ENCODE measurements at regions not wholly inside any gene's neighbourhood (a gene's known extent, or its start where the extent isn't known, plus 50 kb on each side); places are given as distances from the start of the nearest gene placed in this dataset.

GRCh38 chr3:46098319-46098761 is 71.1 kb upstream of the XCR1 start:
- no peak for TF ChIP-seq CTCF (IDR thresholded peaks at IDR 0.05; ENCODE audit: insufficient read depth, low read length, severe bottlenecking)
- peak; percentile 44 for DNase-seq (ENCODE audit: low read depth)
- Histone ChIP-seq H3K36me3 (ENCODE audit: control insufficient read depth, insufficient read depth, low read length) (no peaks in the 10 kb centered on the region), H3K4me3 (ENCODE audit: low read depth, low read length) (no peak overlapping the region), H3K27me3 (ENCODE audit: control insufficient read depth, insufficient read depth, low read length) (no peaks in the 10 kb centered on the region)
- no peak for FAIRE-seq

DNA sequence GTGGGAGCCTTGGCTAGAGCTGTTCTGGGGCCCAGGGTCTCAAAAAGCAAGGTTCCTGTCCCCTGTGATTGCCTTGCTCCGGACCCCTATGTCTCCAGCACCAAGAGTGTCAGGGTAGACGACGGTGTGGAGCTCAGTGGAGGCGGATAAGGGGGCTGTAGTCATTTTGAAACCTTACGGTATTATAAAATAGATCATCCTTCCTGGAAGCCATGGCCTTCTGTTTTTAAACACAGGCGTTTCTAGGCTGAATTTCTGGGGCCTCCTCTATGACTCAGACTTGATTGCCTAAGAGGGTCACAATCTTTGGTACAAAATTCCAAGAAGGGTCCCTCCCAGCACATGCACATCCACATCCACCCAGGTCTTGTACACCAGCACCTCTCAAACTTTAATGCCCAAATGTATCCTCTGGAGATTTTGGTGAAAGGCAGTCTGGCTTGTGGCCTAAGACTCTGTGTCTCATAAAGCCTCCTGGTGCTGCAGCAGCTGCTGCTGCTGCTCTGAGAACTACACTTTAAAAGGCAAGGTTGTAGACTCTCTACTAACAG is 70.5 kb upstream of the XCR1 start:
- FAIRE-seq (no peak), DNase-seq (ENCODE audit: low read depth) (no peak)
- H3K36me3 ChIP-seq (ENCODE audit: control insufficient read depth, insufficient read depth, low read length), result no peaks in the 10 kb centered on the region
- no peaks in the 10 kb centered on the region for H3K27me3 ChIP-seq (ENCODE audit: control insufficient read depth, insufficient read depth, low read length)
- H3K4me3 ChIP-seq (ENCODE audit: low read depth, low read length), result no peak overlapping the region
- no peak for TF ChIP-seq CTCF (IDR thresholded peaks at IDR 0.05; ENCODE audit: insufficient read depth, low read length, severe bottlenecking)

GRCh38 chr3:46096781-46097180 is 69.5 kb upstream of the XCR1 start:
- Histone ChIP-seq H3K4me3 (ENCODE audit: low read depth, low read length) (no peak overlapping the region), H3K36me3 (ENCODE audit: control insufficient read depth, insufficient read depth, low read length) (no peaks in the 10 kb centered on the region), H3K27me3 (ENCODE audit: control insufficient read depth, insufficient read depth, low read length) (no peaks in the 10 kb centered on the region)
- no peak for TF ChIP-seq CTCF (IDR thresholded peaks at IDR 0.05; ENCODE audit: insufficient read depth, low read length, severe bottlenecking)
- DNase-seq (ENCODE audit: low read depth), result no peak
- no peak for FAIRE-seq

DNA sequence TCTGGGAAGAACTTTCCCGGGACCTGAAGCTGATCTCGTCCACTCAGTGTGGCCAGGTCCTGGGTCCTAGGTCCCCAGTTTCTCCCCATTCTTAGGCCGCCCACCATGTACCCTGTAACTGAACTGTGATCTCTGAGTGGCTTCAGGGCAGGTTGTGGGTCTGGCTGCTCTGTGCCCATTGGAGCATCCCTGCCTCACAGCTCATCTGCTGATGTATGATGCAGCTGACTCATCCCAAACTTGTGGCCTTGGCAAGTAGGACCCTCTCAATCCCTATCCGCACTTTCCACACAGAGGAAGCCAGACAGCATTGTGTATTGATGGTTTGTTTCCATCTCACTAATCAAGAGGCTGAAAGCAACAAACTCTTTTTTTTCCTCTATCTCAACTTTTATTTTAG is 69.1 kb upstream of the XCR1 start:
- Histone ChIP-seq H3K36me3 (ENCODE audit: control insufficient read depth, insufficient read depth, low read length) (no peaks in the 10 kb centered on the region), H3K27me3 (ENCODE audit: control insufficient read depth, insufficient read depth, low read length) (no peaks in the 10 kb centered on the region), H3K4me3 (ENCODE audit: low read depth, low read length) (no peak overlapping the region)
- FAIRE-seq (no peak), DNase-seq (ENCODE audit: low read depth) (no peak)
- no peak for TF ChIP-seq CTCF (IDR thresholded peaks at IDR 0.05; ENCODE audit: insufficient read depth, low read length, severe bottlenecking)

GRCh38 chr3:46095307-46095706 is 68.0 kb upstream of the XCR1 start:
- FAIRE-seq, result no peak
- TF ChIP-seq CTCF (IDR thresholded peaks at IDR 0.05; ENCODE audit: insufficient read depth, low read length, severe bottlenecking), result no peak
- Histone ChIP-seq H3K36me3 (ENCODE audit: control insufficient read depth, insufficient read depth, low read length) (no peaks in the 10 kb centered on the region), H3K4me3 (ENCODE audit: low read depth, low read length) (no peak overlapping the region), H3K27me3 (ENCODE audit: control insufficient read depth, insufficient read depth, low read length) (no peaks in the 10 kb centered on the region)
- no peak for DNase-seq (ENCODE audit: low read depth)

DNA sequence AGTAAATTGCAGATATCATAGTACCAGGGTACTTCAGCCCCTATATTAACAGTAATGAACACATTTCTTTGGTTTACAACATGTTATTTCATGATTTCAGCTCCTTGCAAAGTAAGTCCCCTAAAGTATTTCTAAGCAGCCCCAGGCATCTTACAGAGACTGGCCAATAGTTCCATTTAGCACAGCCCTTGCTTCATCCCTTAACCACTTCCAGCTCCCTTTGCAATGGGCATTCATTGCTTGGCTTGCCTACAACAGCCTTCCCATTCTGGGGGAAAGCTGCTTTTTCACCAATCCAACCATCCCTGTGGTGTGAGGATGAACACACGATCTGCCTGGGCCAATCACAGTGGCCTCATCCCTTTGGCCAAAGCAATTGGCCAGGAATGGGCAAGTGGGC is 67.2 kb upstream of the XCR1 start:
- no peak for TF ChIP-seq CTCF (IDR thresholded peaks at IDR 0.05; ENCODE audit: insufficient read depth, low read length, severe bottlenecking)
- FAIRE-seq, result no peak
- Histone ChIP-seq H3K36me3 (ENCODE audit: control insufficient read depth, insufficient read depth, low read length) (no peaks in the 10 kb centered on the region), H3K4me3 (ENCODE audit: low read depth, low read length) (no peak overlapping the region), H3K27me3 (ENCODE audit: control insufficient read depth, insufficient read depth, low read length) (no peaks in the 10 kb centered on the region)
- DNase-seq (ENCODE audit: low read depth), result no peak
